Osteoblast (primary cell): ENCODE measurements at regions not wholly inside any gene's neighbourhood (a gene's known extent, or its start where the extent isn't known, plus 50 kb on each side); places are given as distances from the start of the nearest gene placed in this dataset.

ENCODE experiments used
- DNase-seq: peaks from one replicate; pipeline ENCODE4 v3.0.0; 2011; ENCODE audit warnings: low spot score, mixed read lengths; ENCODE audit not compliant: insufficient read length; ENCODE audit errors: missing footprints
- H2AFZ ChIP-seq: 2 replicates; pipeline ENCODE4 v1.6.0; 2011; ENCODE audit warnings: mild to moderate bottlenecking, low read length
- H3K27ac ChIP-seq: 2 replicates; pipeline ENCODE4 v1.5.1; 2011; ENCODE audit warnings: mild to moderate bottlenecking, low read depth, low read length, moderate library complexity
- H3K27me3 ChIP-seq: 2 replicates; pipeline ENCODE4 v1.6.0; 2012; ENCODE audit warnings: mild to moderate bottlenecking, control low read depth, inconsistent platforms, low read length, moderate library complexity; ENCODE audit not compliant: insufficient read depth
- H3K36me3 ChIP-seq: 2 replicates; pipeline ENCODE4 v1.5.1; 2011; ENCODE audit warnings: mild to moderate bottlenecking, low read length, control low read depth, moderate library complexity; ENCODE audit not compliant: insufficient read depth
- H3K4me1 ChIP-seq: 2 replicates; pipeline ENCODE4 v1.5.1; 2011; ENCODE audit warnings: mild to moderate bottlenecking, low read length, control low read depth, moderate library complexity; ENCODE audit not compliant: insufficient read depth
- H3K4me2 ChIP-seq: 2 replicates; pipeline ENCODE4 v1.6.0; 2011; ENCODE audit warnings: mild to moderate bottlenecking, low read length; ENCODE audit not compliant: insufficient read depth
- H3K4me3 ChIP-seq: fragments of 200-600 bp; sonication (generic); 3 replicates; pipeline ENCODE4 v1.5.1; 2012; ENCODE audit warnings: mild to moderate bottlenecking, low read length, inconsistent platforms; ENCODE audit not compliant: insufficient read depth
- H3K79me2 ChIP-seq: 2 replicates; pipeline ENCODE4 v1.6.0; 2012; ENCODE audit warnings: mild to moderate bottlenecking, low read length, control low read depth, inconsistent platforms; ENCODE audit not compliant: insufficient read depth
- H3K9me3 ChIP-seq: 2 replicates; pipeline ENCODE4 v1.5.1; 2011; ENCODE audit warnings: low read depth, low read length, control low read depth
- H4K20me1 ChIP-seq: 2 replicates; pipeline ENCODE4 v1.6.0; 2012; ENCODE audit warnings: mild to moderate bottlenecking, low read length, control low read depth; ENCODE audit not compliant: insufficient read depth
- TF ChIP-seq, protein P1 (sequence below): IDR thresholded peaks from 2 replicates; pipeline ENCODE4 v1.5.1; 2011; ENCODE audit warnings: mild to moderate bottlenecking, low read depth, low read length, moderate library complexity; ENCODE audit errors: extremely low read depth

DNA sequence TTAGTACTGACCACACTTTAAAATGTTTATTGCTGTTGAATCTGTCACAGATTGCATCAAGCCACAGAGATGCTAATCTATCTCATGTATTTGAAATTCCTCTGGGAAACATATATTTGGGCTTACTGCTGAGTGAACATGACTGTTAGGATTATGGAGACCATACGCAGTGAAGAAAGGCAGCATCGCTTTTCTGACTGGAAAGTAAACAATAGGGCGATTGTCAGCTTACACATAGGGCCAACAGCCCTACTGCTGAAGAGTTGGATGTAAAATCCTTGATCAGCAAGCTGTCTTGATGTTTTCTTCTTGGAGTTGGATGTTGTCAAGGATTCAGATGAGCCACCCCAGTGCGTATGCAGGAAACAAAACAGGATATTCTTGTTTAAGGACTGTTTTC is 368.7 kb upstream of the ADGRL2 start:
- H3K4me1 ChIP-seq: no peaks in the 10 kb centered on the region
- H3K27me3 ChIP-seq: no peaks in the 10 kb centered on the region
- TF ChIP-seq, protein P1, sequence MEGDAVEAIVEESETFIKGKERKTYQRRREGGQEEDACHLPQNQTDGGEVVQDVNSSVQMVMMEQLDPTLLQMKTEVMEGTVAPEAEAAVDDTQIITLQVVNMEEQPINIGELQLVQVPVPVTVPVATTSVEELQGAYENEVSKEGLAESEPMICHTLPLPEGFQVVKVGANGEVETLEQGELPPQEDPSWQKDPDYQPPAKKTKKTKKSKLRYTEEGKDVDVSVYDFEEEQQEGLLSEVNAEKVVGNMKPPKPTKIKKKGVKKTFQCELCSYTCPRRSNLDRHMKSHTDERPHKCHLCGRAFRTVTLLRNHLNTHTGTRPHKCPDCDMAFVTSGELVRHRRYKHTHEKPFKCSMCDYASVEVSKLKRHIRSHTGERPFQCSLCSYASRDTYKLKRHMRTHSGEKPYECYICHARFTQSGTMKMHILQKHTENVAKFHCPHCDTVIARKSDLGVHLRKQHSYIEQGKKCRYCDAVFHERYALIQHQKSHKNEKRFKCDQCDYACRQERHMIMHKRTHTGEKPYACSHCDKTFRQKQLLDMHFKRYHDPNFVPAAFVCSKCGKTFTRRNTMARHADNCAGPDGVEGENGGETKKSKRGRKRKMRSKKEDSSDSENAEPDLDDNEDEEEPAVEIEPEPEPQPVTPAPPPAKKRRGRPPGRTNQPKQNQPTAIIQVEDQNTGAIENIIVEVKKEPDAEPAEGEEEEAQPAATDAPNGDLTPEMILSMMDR: no peak
- H3K4me2 ChIP-seq: no peak overlapping the region
- no peaks in the 10 kb centered on the region for H3K79me2 ChIP-seq
- no peak overlapping the region for H2AFZ ChIP-seq
- H3K4me3 ChIP-seq: no peak overlapping the region
- no peak for DNase-seq
- H3K36me3 ChIP-seq: no peaks in the 10 kb centered on the region
- H3K27ac ChIP-seq: no peak overlapping the region
- H3K9me3 ChIP-seq: no peaks in the 10 kb centered on the region
- no peaks in the 10 kb centered on the region for H4K20me1 ChIP-seq

DNA sequence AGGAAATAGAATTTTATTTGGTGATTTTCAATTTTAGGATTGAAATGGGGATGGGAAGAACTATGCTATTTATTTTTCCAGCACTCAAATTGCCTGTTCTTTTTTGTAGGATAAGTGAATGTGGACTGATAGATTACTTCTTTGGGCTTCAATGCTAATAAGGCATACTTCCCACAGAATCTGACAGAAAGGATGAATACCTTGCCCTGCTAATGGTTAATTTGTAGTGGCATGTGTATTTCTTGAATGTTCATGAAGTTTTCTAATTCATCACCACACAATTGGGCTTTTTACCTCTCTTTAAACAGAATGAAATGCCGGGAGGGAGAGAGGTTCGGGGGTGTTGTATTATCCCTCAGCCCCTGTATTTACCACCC is 369.1 kb upstream of the ADGRL2 start:
- TF ChIP-seq, protein P1: no peak
- Histone ChIP-seq H3K4me3 (no peak overlapping the region), H4K20me1 (no peaks in the 10 kb centered on the region), H3K36me3 (no peaks in the 10 kb centered on the region), H3K9me3 (no peaks in the 10 kb centered on the region), H3K27me3 (no peaks in the 10 kb centered on the region), H3K4me2 (no peak overlapping the region), H3K27ac (no peak overlapping the region), H3K79me2 (no peaks in the 10 kb centered on the region), H3K4me1 (no peaks in the 10 kb centered on the region), H2AFZ (no peak overlapping the region)
- DNase-seq: no peak

DNA sequence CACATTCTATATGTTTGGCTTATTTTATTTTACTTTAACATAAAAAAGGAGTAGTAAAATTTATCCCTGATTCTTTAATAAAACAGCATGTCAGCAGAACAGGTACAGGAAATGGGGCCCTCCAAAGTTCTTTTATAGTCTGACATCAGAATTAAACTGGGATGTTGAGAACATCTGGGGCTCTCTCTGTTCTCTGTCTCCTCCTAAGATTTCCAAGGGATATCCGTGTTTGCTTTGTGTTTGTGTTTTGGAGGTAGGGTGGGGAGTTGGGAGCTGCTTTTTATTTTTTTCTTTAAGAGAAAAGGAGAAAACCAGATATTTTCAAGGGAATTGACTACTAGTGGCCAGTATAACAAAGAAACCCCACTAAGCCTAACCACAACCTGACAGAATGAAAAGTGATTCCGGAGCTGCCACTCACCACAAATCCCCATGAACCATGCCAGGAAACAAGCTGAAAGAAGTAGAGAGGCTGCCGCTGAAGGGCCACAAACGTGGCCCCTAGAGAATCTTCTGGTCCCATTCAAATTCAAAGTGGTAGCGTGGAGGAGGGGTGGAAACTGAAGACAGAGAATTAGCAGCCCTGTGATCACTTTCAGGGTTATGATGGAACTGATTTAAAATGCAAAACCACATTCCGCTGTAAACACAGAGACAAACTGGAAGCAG is 369.6 kb upstream of the ADGRL2 start:
- TF ChIP-seq, protein P1: no peak
- DNase-seq: no peak
- no peak overlapping the region for H3K4me3 ChIP-seq
- no peak overlapping the region for H3K27ac ChIP-seq
- H3K4me1 ChIP-seq: no peaks in the 10 kb centered on the region
- no peaks in the 10 kb centered on the region for H3K27me3 ChIP-seq
- H3K4me2 ChIP-seq: no peak overlapping the region
- H3K36me3 ChIP-seq: no peaks in the 10 kb centered on the region
- H3K79me2 ChIP-seq: no peaks in the 10 kb centered on the region
- no peaks in the 10 kb centered on the region for H4K20me1 ChIP-seq
- no peak overlapping the region for H2AFZ ChIP-seq
- no peaks in the 10 kb centered on the region for H3K9me3 ChIP-seq

DNA sequence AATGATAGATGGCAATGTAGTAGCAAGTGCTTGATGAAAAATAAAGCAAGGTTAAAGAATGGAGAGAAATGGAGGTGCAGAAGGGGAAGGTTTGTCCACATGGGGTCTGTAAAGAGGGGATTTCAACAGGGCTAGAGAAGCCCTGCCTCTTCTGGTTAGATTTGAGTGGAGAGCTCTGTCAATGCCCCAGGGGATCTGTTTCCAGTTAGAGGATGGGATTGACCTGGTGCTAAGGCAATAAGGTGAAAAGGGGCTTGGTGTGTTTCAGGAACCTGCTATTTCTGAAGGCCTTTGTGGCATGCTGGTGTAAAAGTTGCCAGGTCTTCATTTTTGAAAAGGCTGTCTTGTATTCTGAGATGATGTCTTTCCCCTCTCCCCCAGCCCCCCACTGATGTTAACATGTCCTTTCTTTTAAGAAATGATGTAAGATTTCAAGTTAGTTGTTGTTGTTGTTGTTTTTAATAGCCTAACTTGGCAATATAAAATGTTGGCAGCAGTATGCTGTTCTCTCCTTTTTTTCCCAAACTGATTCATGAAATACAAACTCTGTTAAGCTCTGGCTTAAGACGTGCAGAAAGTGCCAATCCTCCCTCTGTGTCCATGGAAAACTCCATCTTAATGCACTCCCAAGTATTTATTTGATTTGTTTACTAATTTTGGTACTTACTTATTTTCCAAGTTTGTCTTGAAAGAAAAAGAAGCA is 370.3 kb upstream of the ADGRL2 start:
- TF ChIP-seq, protein P1: no peak
- Histone ChIP-seq H3K9me3 (no peaks in the 10 kb centered on the region), H2AFZ (no peak overlapping the region), H3K4me1 (no peaks in the 10 kb centered on the region), H4K20me1 (no peaks in the 10 kb centered on the region), H3K27me3 (no peaks in the 10 kb centered on the region), H3K36me3 (no peaks in the 10 kb centered on the region), H3K4me2 (no peak overlapping the region), H3K4me3 (no peak overlapping the region), H3K79me2 (no peaks in the 10 kb centered on the region), H3K27ac (no peak overlapping the region)
- peak; percentile 3 for DNase-seq
